Psoas muscle (tissue), 7 donors: ENCODE measurements at regions not wholly inside any gene's neighbourhood (a gene's known extent, or its start where the extent isn't known, plus 50 kb on each side); places are given as distances from the start of the nearest gene placed in this dataset.

Source experiments
- ATAC-seq, 4 donors: fragments of 200-7000 bp; cut with Tn5 transposase; one replicate each; pipeline ENCODE4 v1.9.1; 2020; ENCODE audit warnings: moderate library complexity in 3 of 4, mild to moderate bottlenecking in 2 of 4
- DNase-seq, 2 donors: peaks; one replicate each; pipeline ENCODE4 v3.0.0-alpha.2; 2020
- H3K27ac ChIP-seq: fragments of 200-600 bp; one replicate; pipeline ENCODE4 v1.8.0; 2022
- H3K27me3 ChIP-seq, 3 donors: fragments of 200-600 bp in 1 of 3; one replicate each; pipeline versions ENCODE4 v1.6.1 to v1.8.0; 2013 to 2022; ENCODE audit warnings: low read length in 2 of 3, mild to moderate bottlenecking in 2 of 3, moderate library complexity in 1 of 3; ENCODE audit not compliant: insufficient read depth in 3 of 3
- H3K36me3 ChIP-seq, 2 donors: fragments of 200-600 bp in 1 of 2; one replicate each; pipeline versions ENCODE4 v1.6.1 to v1.8.0; 2013 to 2022; ENCODE audit warnings: low read depth in 1 of 2, mild to moderate bottlenecking in 1 of 2, moderate library complexity in 1 of 2; ENCODE audit not compliant: insufficient read depth in 1 of 2
- H3K4me1 ChIP-seq: fragments of 200-600 bp; one replicate; pipeline ENCODE4 v1.8.0; 2022
- H3K4me3 ChIP-seq: fragments of 200-600 bp; one replicate; pipeline ENCODE4 v1.8.0; 2022; ENCODE audit warnings: mild to moderate bottlenecking
- H3K9me3 ChIP-seq: fragments of 200-600 bp; one replicate; pipeline ENCODE4 v1.8.0; 2022
- WGBS, 3 donors: extraction: QIAGEN DNeasy Blood & Tissue Kit; methylation state at CpG; one replicate each; pipeline versions ENCODE4 v1.1.6 to v1.1.7; 2013; 5-methylcytosine and 5-hydroxymethylcytosine counted together
- intact Hi-C, 2 donors: fragments of 100-400 bp; cut with DNase I; formaldehyde crosslinking; loops; one replicate each; pipeline versions ENCODE4 v1.11.0 to v1.14.2; 2022
- TF ChIP-seq, protein P1 (sequence below): fragments of 200-600 bp; IDR thresholded peaks from one replicate; pipeline ENCODE4 v1.8.0; 2022; ENCODE audit warnings: antibody characterized with exemption
- donor health status: healthy with polysubstance abuse.
- donor health status: DM: no; HTN: no; CAD: no; lungs with moderate emphysema.
- donor health status: Bipolar disorder and iron deficiency.
- donor health status: healthy.
- donor health status: DM: yes; HTN: yes; CAD: no.
- donor health status: DM: no; HTN: no; CAD: no.
- donor health status: DM: yes; HTN: yes; CAD: no.

DNA sequence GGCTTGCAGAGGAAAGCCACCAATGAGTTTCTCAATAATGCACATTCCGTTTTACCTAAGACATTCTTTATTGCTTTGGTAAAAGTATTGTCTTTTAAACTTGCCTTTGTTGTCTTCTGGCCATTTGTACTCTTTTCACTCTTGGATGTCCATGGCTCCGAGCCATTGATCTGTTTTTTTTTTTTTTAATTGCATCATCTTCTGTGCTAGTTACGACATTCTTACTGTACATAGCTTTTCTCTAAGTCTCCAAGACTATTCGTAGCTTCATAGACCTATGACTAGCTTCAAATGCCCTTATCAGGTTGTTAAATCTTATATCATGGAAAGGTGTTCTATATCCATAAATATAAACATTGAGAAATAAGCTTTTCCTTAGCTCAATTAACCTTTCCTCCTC lies 1522.6 kb downstream of the FAM181B start:
- WGBS, 3 donors, result 75 to 84% (median 81%) methylated on average over 4 of the region's 4 CpGs
- H3K36me3 ChIP-seq, result no peaks in the 10 kb centered on the region
- ATAC-seq (no peak), DNase-seq (no peak)
- intact Hi-C loops, result no loop called here
- TF ChIP-seq, protein P1, sequence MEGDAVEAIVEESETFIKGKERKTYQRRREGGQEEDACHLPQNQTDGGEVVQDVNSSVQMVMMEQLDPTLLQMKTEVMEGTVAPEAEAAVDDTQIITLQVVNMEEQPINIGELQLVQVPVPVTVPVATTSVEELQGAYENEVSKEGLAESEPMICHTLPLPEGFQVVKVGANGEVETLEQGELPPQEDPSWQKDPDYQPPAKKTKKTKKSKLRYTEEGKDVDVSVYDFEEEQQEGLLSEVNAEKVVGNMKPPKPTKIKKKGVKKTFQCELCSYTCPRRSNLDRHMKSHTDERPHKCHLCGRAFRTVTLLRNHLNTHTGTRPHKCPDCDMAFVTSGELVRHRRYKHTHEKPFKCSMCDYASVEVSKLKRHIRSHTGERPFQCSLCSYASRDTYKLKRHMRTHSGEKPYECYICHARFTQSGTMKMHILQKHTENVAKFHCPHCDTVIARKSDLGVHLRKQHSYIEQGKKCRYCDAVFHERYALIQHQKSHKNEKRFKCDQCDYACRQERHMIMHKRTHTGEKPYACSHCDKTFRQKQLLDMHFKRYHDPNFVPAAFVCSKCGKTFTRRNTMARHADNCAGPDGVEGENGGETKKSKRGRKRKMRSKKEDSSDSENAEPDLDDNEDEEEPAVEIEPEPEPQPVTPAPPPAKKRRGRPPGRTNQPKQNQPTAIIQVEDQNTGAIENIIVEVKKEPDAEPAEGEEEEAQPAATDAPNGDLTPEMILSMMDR, result no peak
- no peaks in the 10 kb centered on the region for H3K9me3 ChIP-seq
- H3K27ac ChIP-seq, result no peak overlapping the region
- no peak overlapping the region for H3K4me3 ChIP-seq
- H3K4me1 ChIP-seq, result no peaks in the 10 kb centered on the region
- H3K27me3 ChIP-seq, result no peaks in the 10 kb centered on the region

DNA sequence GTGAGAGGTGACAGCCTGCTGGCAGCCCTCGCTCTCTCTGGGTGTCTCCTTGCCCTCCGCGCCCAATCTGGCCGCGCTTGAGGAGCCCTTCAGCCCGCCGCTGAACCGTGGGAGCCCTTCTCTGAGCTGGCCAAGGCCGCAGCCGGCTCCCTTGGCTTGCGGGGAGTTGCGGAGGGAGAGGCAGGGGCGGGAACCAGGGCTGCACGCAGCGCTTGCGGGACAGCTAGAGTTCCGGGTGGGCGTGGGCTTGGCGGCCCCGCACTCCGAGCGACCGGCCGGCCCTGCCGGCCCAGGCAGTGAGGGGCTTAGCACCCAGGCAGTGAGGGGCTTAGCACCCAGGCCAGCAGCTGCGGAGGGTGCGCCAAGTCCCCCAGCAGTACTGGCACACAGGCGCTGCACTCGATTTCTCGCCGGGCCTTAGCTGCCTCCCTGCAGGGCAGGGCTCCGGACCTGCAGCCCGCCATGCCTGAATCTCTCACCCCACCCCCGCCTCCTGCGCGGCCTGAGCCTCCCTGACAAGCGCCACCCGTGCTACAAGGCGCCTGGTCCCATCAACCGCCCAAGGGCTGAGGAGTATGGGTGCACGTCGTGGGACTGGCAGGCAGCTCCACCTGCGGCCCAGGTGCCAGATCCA lies 1526.1 kb downstream of the FAM181B start:
- Histone ChIP-seq H3K4me1 (no peaks in the 10 kb centered on the region), H3K27ac (no peak overlapping the region), H3K36me3 (no peaks in the 10 kb centered on the region), H3K4me3 (no peak overlapping the region), H3K9me3 (no peaks in the 10 kb centered on the region), H3K27me3 (no peaks in the 10 kb centered on the region)
- 95% methylated on average over 39 to 43 of the region's 43 CpGs for WGBS, 3 donors
- intact Hi-C loops, result no loop called here
- ATAC-seq, result no peak
- TF ChIP-seq, protein P1, result no peak
- no peak for DNase-seq

DNA sequence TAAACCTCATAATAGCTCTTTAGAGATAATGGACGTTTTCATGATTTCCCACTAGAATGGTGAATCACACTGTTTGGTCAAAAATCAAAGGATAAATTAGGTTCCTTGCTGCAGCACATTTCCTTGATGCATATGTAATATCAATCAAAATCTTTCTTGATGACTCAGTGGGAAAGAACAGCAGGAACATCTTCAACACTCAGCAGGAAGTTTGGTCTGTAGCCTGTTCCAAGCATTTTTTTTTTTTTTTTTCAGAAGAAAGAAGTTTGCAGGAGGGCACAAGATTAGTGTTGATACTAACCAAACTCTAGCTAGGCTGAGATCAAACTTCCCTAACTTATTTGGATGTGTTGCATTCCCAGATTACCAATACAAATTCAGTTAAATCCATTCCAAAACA lies 1529.8 kb downstream of the FAM181B start:
- Histone ChIP-seq H3K4me1 (no peaks in the 10 kb centered on the region), H3K27me3 (no peaks in the 10 kb centered on the region), H3K27ac (no peak overlapping the region), H3K4me3 (no peak overlapping the region), H3K36me3 (no peaks in the 10 kb centered on the region), H3K9me3 (no peaks in the 10 kb centered on the region)
- 41 to 56% (median 54%) methylated on average over 1 of the region's 1 CpG for WGBS, 3 donors
- ATAC-seq (no peak), DNase-seq (no peak)
- intact Hi-C loops, result no loop called here
- TF ChIP-seq, protein P1, result no peak

DNA sequence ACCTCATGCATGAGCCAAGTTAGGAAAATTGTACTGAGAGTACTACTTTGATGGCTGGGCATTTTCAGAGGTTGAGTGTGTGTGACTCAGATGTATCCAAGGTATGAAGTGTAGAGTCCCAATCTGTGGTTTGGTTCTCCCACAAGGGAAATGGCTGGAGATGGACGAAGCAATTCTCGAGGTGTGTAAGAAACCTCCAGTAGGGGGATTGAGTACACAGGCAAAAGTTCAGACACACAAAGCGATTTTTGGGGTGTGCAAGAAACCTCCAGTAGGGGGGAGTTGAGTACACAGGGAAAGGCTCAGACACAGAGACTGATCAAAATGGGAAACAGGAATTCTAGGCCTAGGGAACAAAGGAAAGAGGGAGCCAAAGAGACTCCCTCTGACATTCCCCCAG lies 1536.3 kb downstream of the FAM181B start:
- H3K36me3 ChIP-seq, result no peaks in the 10 kb centered on the region
- no peak overlapping the region for H3K4me3 ChIP-seq
- no peak for DNase-seq
- intact Hi-C loops, result no loop called here
- no peak overlapping the region for H3K27ac ChIP-seq
- ATAC-seq, result no peak
- H3K27me3 ChIP-seq, result no peaks in the 10 kb centered on the region
- TF ChIP-seq, protein P1, result no peak
- no peaks in the 10 kb centered on the region for H3K9me3 ChIP-seq
- 87 to 91% (median 88%) methylated on average over 3 of the region's 3 CpGs for whole genome bisulfite sequencing, 3 donors
- H3K4me1 ChIP-seq, result no peaks in the 10 kb centered on the region

DNA sequence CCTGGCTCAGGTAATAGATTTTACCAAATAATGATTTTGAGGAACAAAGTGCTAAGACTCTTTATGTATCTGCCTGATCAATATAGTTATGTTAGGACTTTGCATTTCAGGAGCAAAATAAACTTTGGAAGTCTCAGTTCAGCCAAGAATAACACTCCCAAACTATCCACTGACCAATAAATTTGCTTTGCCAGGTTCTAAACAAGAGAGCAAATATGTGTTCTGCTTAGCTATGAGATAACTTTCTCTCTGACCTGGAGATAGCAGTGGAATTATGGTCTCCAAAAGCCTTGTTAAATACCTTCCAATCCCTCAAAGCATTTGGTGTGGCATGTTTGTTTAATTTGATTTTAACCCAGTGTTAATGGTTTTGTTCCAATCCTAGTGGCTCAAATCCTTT lies 1541.1 kb downstream of the FAM181B start:
- TF ChIP-seq, protein P1, result no peak

More for the DNA sequence above, 1541.1 kb downstream of the FAM181B start:
- no peaks in the 10 kb centered on the region for H3K9me3 ChIP-seq
- H3K4me3 ChIP-seq, result no peak overlapping the region
- no peak for DNase-seq
- intact Hi-C loops, result no loop called here
- ATAC-seq, result no peak
- no peaks in the 10 kb centered on the region for H3K4me1 ChIP-seq
- H3K36me3 ChIP-seq, result no peaks in the 10 kb centered on the region
- H3K27ac ChIP-seq, result no peak overlapping the region
- no peaks in the 10 kb centered on the region for H3K27me3 ChIP-seq
